ENCODE measurements at regions not wholly inside any gene's neighbourhood (a gene's known extent, or its start where the extent isn't known, plus 50 kb on each side); places are given as distances from the start of the nearest gene placed in this dataset.

DNA sequence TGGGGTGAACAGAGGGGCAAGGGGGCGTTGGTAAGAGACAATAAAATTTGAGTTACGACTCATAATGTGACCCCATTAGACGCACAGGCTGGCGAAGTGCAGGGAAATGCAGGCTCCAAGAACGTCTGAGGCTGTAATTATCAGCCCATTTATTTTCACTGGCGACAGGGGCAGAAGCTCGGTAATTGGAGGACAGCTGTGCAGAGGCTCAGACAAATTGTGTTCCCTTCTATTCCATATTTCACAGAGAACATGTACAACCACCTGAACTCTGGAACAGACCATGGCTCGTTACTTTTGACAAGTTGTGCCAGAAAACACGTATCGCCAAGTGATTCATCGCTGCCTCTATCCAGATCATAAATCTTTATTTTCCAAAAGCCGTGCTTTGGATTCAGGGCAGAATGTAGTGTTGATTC is 137.3 kb upstream of the FRMD4A start:
- DNase-seq, result no peak

DNA sequence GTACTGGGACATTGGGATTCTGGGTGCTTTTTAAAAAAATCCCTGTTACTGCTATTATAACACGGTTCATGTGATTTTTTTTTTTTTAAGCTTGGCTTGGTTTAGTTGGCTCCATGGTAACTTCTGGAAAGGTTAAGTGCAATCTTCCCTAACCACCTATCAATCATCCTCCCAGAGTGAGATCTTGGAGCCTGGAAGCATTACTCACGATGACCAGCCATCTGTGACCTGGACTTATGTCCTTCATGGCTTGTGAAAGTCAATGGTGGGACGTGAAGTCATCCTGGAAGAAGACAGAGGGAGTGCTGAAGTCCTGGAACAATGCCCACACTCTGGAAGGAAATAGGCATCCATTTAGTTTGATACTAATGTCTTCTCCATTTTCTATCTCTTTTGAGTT is 135.5 kb upstream of the FRMD4A start:
- DNase-seq, result no peak

DNA sequence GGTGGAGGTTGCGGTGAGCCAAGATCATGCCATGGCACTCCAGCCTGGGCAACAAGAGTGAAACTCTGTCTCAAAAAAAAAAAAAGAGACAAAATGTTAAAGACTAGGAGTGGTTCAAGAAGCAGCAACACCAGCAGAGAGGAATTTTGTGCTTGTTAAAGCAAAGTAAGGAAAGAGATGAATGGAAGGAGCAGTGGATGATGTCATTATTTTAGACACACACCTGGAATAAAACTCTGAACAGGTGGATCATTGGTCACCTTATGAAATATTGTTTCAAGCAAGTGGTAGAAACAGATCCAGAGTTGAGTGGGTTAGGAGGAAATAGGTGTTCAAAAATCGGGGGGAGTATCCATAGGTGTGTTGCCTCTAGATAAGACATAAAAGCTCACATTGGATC is 129.7 kb upstream of the FRMD4A start:
- no peak for DNase-seq

DNA sequence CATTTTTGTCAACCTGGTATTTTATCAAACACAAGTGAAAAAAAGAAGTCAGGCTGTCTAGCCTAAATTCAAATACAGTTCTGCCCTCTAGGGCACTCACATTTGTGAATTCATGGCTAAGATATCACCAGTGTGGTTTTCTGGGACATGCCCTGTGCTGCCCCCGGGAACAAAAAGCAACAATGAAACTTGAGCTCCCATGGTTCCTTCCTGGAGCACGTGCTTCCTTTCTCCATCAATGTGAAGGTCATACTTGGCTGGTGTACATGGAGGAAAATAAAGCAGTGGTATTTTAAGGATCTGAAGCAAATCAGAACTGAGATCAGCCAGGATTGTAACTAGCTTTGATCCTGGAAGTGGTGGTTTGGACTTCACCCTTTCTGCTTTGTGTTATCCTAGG is 128.9 kb upstream of the FRMD4A start:
- DNase-seq, result no peak

DNA sequence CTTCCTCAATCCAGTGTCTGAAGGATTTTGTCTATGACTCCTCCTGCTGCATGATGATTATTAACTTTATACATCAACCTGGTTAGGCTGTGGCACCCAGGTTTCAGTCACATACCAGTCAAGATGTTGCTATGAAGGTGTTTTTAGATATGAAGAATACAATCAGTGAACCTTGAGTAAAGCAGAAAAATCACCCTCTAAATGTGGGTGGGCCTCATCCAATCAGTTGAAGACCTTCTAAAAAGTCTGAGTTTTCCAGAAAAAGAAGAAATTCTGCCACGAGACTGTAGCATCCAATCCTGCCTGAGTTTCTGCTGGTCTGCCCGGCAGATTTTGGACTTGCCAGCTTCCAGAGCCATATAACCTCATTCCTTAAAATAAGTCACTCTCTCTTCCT is 126.1 kb upstream of the FRMD4A start:
- no peak for DNase-seq

DNA sequence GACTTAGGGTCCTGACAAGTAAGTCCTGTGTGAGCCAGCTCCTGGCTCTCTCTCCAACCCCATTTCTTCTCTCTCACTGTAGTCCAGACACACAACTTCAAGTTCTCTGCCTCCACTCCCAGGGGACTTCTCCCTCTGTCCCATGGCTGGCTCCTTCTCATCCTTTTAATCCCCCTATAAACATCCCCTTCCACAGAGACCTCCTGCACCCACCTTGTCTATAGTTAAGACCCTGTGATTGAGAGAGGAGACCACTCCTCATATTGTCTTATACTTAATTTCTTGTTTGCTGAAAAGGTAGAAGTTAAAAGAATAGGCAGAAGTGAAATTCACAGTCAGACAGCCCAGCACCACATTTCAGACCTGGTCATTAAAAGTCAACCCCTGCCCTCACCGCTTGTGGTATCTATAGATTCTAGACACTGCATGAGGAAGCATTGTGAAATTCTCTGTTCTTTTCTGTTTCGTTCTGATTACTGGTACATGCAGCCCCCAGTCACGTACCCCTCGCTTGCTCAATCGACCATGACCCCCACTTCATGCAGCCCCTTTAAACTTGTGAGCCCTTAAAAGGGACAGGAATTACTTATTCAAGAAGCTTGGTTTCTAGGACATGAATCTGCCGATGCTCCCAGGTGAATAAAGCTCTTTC is 125.6 kb upstream of the FRMD4A start:
- no peak for DNase-seq

DNA sequence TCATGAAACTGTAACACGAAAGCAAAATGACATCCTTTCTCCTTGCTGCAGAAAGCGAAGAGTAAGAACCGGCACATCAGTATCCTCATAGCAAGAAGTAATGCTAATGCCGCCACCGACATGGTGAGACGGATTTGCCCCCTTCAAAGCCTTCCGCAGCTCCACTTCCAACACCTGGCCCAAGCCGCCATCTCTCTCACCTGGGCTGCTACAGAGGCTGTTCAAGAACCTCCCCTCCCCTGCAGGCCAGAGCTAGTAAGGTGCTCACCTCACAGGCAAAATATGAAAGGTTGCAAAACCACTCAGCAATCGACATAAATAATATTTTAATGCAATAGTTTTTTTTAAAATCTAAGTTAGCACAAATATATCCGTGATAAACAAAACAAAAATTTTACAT is 123.9 kb upstream of the FRMD4A start:
- no peak for DNase-seq

DNA sequence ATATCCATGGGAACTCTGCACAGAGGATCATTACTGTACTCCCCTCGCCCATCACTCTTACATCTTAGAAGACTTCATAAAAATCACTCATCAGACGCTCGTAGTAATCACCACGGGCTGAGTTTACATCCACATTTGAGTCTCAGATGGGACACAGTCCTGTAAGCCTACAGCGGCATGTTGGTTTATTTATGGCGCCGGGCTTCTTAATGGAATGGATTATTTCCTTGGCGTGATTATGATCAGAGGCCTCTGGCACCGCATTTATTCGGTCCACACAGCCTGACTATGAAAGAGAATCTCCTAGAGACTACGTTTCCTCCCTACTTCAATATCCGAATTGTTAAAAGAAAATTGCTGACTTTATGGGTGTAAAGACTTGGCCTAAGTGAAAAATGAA is 123.5 kb upstream of the FRMD4A start:
- no peak for DNase-seq

DNA sequence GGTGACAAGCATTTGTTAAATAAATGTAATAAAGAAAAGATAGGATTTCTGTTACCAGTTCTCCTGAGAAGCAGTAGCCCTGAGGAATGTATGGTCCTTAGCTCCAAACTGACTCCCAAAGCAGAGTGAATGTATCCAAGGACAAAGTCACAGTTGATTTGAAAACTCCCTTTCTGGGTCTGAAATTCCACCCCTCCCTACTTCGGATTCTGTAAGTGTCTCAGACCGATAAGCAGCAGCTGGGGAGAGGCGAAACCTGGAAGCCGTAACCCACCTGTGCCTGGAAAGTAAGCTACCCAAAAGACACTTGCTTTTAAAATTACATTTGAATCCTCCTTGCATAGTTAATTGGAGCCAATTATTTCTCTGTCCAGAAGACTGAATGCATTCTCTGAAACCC is 122.9 kb upstream of the FRMD4A start:
- DNase-seq, result no peak

DNA sequence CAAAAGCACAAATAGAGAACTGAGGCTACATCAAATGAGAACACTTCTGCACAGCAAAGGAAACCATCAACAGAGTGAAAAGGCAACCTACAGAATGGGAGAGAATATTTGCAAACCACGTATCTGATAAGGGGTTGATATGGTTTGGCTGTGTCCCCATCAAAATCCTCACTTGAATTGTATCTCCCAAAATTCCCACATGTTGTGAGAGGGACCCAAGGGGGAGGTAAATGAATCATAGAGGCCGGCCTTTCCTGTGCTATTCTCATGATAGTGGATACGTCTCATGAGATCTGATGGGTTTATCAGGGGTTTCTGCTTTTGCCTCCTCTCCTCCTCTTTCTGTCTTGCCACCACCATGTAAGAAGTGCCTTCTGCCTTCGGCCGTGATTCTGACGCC is 120.6 kb upstream of the FRMD4A start:
- DNase-seq, result no peak

DNA sequence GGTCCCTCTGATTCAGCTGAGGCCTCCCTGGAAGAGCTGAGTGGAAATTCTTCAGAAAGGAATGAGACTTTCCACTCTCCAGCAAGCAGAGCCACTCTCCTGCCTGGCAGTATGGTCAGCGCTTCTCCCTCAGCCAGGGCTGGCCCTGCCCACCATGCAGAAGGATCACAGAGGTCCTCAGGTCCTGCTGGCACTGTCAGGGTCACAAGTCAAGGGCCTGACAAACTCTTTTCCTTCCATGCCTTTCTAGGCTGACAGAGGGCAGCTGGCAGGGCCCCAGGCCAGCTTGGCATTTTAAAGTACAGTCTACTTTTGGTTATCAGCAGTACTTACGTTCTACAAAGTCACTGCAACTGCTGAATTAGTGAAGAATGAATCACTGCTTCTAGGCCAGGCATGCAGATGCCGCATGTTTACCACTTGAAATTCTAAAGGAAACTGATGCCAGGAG is 119.3 kb upstream of the FRMD4A start:
- no peak for DNase-seq

DNA sequence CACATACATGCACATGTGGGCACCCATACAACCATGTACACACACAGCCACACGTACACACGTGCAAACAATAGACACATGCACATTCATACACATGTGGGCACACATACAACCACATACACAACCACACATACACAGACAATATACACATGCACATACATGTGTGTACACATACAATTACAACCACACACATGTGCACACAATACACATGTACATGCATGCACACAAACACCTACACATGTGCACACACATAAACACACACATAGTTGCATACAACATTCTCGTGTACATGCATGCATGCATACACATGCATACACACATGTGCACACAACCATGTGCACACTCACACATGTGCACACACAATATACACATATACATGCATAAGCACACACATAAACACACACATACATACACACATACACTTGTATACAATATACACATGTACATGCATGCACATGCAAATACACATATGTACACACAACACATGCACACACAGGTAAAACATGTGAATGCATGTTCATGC is 118.6 kb upstream of the FRMD4A start:
- no peak for DNase-seq

DNA sequence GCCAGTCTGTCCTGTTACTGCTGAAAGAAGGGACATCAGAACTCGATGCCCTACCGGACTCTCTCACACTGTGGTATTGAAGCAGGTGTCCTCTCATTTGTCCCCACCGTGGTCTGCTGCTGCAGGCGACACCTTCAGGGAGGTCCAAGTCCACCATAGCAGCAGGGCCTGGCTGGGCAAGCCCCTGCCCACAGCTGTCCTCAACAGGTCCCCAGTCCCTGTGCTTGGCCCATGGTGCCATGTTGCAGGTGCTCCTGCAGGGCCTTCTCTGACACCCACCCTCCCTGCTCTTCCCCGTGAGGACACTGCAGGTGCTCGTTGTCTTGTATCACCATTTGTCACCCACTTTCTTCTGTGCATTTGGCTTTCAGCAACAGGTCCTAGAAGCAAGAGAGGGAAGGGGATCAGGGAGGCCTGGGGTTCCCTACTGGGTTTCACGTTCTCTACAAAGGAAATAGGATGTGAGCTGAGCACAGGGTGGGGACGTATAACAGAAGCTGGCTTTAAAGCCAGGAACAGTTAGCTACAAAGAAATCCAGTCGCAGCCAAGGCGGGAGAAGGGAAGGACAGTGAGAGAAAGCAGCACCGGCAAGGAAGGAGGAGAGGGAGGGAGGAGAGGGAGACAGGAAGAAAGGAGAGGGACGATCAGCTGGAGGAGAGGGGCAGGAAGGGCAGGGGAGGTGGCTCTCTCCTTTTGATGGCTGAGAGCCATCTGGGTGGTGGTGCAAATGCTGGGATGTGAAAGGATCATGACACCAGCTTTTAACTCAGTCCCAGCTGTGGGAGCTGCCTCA is 117.7 kb upstream of the FRMD4A start:
- DNase-seq, result no peak

DNA sequence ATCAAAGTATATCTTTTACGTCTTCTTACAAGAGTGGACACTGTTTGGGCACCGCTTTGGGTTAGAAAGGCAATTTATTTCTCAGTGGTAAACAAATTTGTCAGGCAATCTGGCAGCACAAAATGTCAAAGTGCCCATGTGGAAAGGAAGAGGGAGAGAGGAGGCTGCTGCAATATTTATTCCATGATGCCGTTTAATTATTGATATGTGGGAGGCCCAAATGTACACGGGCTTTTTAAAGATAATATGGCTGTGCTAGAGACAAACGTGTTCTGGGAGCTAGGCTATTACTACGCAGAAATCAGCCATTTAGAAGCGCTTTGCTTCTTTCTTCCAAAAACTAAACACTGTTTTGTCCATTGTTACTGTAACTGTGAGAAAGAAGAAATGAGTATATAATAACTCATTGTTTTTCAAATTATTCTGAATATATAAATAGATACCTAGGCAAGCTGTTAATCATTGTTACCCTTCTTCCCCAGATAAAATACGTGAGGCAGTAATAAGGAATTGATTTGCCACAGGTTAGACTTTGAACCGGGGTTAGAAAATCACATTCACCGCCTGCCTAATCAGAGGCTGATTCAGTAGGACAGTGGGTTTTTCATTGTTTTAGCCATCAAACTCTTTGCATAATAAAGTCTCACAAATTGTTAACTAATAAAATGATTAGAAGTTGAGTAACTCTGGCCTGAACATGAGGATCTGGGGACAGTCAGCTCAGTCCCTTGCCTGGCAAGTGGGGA is 116.5 kb upstream of the FRMD4A start:
- DNase-seq, result no peak

DNA sequence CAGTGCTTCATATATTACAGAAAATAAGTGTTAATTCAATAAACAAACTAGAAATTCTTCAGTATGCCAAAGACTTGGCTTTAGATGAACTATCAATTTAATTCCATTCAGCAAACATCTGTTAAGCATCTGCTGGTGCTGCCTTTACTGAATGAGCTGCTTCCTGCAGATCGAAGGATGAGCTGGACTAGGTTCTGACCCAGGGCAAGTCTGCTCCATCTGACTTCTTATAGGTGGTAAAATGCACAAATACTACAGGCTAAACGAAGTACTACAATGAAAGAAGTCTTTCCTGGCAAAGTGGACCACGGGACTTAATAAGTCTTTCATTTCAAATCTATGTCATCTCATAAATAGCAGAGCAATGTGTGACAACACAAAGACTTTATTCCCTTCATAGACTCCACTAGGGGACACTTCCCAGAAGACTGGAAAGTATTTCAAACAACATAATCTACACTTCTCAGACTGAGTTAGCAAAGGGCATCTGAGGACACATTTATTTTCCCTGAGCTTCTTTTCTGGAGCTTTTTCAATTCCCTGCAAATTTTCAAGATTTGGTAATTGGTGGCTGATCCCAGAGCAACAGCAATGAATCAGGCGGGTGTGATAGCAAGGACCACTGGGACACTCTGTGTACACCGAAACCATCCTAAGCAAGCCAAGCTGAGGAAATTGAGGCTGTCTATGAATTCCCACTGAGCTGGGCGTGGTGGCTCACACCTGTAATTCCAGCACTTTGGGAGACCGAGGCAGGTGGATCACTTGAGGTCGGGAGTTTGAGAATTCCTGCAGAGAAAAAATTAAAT is 108.9 kb upstream of the FRMD4A start:
- DNase-seq, result no peak

DNA sequence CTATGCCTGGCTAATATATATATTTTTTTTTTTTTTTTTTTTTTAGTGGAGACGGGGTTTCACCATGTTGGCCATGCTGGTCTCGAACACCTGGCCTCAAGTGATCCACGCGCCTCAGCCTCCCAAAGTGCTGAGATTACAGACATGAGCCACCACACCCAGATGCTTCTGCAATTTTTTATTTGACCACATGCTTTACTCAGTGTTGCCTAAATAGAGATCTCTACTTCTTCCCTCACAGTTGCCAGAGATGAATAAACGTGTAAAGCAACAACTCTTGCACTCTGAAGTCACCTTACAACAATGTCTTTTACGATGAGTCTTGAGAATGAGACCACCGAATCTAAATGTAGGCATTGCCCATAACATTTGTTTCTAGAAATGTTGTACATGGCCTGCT is 107.9 kb upstream of the FRMD4A start:
- DNase-seq, result no peak

DNA sequence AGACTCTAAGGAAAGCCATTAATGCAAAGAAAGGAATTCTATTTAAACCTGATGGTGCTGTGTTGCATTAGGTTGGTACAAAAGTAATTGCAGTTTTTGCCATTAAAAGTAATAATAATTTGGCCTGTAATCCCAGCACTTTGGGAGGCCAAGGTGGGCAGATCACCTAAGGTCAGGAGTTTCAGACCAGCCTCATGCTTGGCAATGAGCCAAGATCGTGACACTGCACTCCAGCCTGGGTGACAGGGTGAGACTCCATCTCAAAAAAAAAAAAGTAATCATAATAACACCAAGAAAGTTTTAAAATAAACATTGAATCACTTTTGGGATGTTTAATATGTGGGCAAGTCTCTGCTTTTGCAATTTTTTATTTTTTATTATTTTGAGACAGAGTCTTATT is 107.3 kb upstream of the FRMD4A start:
- DNase-seq, result no peak

DNA sequence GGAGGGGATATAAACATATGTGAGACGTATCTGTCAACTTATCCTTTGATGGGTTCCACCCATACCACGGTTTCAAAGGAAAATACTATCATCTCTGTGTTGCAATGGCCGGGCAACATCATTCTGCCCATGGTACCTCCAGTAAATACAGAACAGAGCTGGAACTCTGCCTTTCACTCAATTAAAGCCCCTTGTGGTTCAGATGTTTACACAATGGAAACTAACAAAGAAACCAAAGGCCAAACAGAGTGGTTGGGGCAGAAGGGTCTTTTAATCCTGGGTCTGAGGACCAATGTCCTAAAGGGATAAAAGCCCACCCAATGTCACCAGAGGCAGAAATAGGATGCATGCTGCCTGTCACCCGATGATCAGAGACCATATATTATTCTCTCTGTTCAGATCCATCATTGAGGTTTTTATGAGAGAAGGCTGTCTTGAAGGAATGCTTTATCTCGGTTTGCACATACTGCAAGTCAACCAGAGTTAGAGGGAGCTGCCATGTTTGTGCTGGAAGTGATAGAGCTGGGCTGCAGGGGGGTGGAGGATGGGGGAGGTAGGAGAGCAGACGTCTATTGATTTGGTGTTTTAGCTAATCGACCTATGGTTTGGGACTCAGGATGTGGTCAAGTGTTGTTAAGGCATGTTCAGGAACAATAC is 105.4 kb upstream of the FRMD4A start:
- no peak for DNase-seq

DNA sequence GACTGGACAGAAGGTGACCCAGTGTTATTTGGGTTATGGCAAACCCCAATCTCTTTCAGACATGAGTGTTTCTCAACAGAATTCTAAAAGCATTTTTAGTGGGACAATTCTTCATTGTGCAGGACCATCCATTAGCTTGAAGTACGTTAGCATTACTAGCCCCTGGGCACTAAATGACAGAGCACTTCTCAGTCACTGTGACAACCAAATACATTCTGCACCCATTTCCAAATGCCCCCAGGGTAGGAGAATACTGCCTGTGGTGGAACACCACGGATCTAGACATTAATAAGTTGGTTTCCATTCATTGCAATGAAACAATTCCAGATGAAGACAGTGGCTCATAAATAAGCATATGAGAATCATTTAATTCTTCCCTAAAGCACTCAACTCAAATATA is 102.4 kb upstream of the FRMD4A start:
- no peak for DNase-seq

DNA sequence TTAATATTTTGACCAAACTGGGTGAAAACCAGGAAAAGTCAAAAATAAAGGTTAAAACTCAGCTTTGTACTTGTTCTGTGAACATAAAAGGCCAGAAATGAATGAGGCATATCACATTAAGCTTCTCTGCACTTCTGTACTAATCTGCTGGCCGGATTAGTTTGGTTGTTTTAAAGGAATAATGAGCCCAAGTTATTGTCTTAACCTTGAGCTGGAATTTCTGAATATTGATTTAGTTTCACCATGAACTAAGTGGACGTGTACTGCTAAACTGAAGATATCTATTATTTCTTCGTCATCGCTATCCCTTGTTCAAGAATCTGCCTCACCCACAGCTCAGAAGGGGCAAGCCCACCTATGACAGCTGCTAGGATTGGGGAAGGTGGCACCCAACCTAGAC is 101.1 kb upstream of the FRMD4A start:
- DNase-seq, result no peak

DNA sequence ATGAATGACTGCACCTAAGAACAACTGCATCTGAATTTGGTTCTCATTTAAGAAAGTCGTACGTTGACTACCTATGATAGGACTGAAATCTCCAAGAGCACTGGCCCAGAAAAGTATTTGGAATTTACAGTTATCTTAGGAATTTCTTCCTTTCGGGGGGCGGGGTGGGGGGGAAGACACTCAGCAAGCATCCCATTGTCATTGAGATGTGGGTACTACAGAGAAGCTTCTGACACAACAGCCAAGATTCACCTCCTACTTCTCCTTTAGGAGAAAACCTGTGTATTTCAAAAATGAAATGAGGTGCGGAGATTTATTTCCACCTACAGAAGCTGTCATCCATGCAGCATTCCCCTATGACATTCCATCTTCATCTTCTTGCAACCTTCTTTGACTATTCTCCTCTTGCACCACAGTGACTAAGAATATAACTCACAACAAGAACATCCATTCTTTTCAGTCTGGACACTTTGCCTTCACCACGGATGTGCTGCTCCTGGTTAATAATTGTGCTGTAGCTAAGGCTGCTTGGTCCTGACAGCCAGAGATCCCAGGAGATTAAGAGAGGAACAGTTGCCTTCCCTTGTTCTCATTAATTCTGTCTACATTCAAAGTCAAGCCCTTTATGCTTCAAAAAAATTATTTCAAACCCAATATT is 98.4 kb upstream of the FRMD4A start:
- no peak for DNase-seq

DNA sequence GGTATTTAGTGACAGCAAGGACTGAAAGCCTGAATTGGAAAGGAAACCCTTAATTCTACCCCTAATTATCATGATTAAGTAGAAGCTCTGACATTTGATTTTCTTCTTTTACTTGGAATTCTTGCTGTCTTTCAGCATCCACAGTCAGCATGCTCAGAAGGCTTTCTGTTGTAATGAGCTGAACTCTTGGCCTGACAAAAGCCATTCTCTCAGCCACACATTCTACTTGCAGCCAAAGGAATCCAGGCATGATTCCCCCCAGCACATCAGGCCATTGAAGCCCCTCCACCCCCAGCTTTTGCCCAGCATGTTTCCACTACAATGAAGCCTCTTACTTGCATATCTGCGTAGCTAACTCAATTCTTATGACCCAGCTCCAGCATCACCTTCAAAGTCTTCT is 94.3 kb upstream of the FRMD4A start:
- DNase-seq, result no peak
